CD8-positive, alpha-beta memory T cell (primary cell): ENCODE measurements at regions not wholly inside any gene's neighbourhood (a gene's known extent, or its start where the extent isn't known, plus 50 kb on each side); places are given as distances from the start of the nearest gene placed in this dataset.

Experiments used
- CTCF ChIA-PET: fragments of 350-600 bp; sonication (Branson Sonifier 250); formaldehyde crosslinking; loops from one replicate; lab custom pipeline; 2021; ENCODE audit warnings: antibody characterized with exemption; lab: Charles Lee
- POLR2A ChIA-PET: fragments of 350-600 bp; sonication (Branson Sonifier 250); formaldehyde crosslinking; loops from one replicate; lab custom pipeline; 2021; ENCODE audit warnings: antibody characterized with exemption; lab: Charles Lee
- DNase-seq, 5 donors: peaks; one replicate each; pipeline versions ENCODE4 v3.0.0 to v3.0.0-alpha.2; 2020 to 2022; ENCODE audit warnings: mixed read lengths in 1 of 5
- H3K27ac ChIP-seq: one replicate; pipeline ENCODE4 v1.7.0; 2013; ENCODE audit warnings: low read depth, mild to moderate bottlenecking, low read length, moderate library complexity
- H3K27me3 ChIP-seq: 2 replicates; pipeline ENCODE4 v1.7.0; 2013; ENCODE audit warnings: low read length, mild to moderate bottlenecking; ENCODE audit not compliant: insufficient read depth, poor library complexity, severe bottlenecking
- H3K36me3 ChIP-seq: 2 replicates; pipeline ENCODE4 v1.7.0; 2013; ENCODE audit warnings: mild to moderate bottlenecking, low read length, moderate library complexity; ENCODE audit not compliant: insufficient read depth
- H3K4me1 ChIP-seq: 2 replicates; pipeline ENCODE4 v1.7.0; 2013; ENCODE audit warnings: mild to moderate bottlenecking, low read length, moderate library complexity; ENCODE audit not compliant: insufficient read depth
- H3K4me3 ChIP-seq: 2 replicates; pipeline ENCODE4 v1.7.0; 2013; ENCODE audit warnings: mild to moderate bottlenecking, low read length
- H3K9me3 ChIP-seq: 2 replicates; pipeline ENCODE4 v1.7.0; 2013; ENCODE audit warnings: mild to moderate bottlenecking, low read length
- H3K27ac Mint-ChIP-seq, 8 donors: one replicate each; pipeline ENCODE4 v1.8.0; 2020 to 2021; ENCODE audit warnings: mixed read lengths in 8 of 8, mild to moderate bottlenecking in 6 of 8, inconsistent platforms in 3 of 8, moderate library complexity in 3 of 8
- H3K27me3 Mint-ChIP-seq, 2 donors: one replicate each; pipeline ENCODE4 v1.8.0; 2020 to 2021; ENCODE audit warnings: mixed read lengths in 2 of 2, mild to moderate bottlenecking in 1 of 2, moderate library complexity in 1 of 2
- H3K36me3 Mint-ChIP-seq, 3 donors: one replicate each; pipeline ENCODE4 v1.8.0; 2020 to 2021; ENCODE audit warnings: mixed read lengths in 3 of 3, inconsistent platforms in 1 of 3, mild to moderate bottlenecking in 1 of 3
- H3K4me1 Mint-ChIP-seq, 3 donors: one replicate each; pipeline ENCODE4 v1.8.0; 2020 to 2021; ENCODE audit warnings: mixed read lengths in 3 of 3, inconsistent platforms in 1 of 3, mild to moderate bottlenecking in 1 of 3
- H3K4me3 Mint-ChIP-seq, 7 donors: one replicate each; pipeline ENCODE4 v1.8.0; 2020 to 2021; ENCODE audit warnings: mixed read lengths in 7 of 7, mild to moderate bottlenecking in 6 of 7, moderate library complexity in 4 of 7, inconsistent platforms in 2 of 7
- H3K9me3 Mint-ChIP-seq, 5 donors: one replicate each; pipeline ENCODE4 v1.8.0; 2020 to 2022; ENCODE audit warnings: mixed read lengths in 5 of 5, mild to moderate bottlenecking in 3 of 5, moderate library complexity in 2 of 5, inconsistent platforms in 1 of 5

DNA sequence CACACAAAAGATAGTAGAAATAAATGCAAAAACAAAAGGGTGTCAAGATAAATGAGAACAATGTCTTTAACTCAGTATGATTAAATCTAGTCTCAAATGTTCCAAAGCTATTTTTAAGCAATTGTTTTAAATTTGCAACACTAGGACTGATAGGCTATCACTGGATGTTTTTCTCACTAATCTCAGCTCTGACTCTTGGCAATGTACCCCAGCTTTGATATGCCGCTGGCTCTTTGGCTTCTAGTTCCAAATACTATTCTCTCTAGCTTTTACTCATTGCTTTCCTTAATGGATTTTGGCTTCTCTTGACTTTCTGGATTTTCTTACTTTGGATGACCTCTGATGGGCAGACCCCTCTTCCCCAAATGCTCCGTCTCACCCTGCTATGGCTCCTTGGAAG is 116.0 kb upstream of the SLC35B3 start:
- POLR2A ChIA-PET: no interaction called here
- Mint-ChIP-seq H3K4me1 (no peaks in the 10 kb centered on the region), H3K4me3 (no peak overlapping the region), H3K36me3 (no peaks in the 10 kb centered on the region), H3K27me3 (peaks cover 0 to 2% of the 10 kb centered on the region in 2 donors), H3K9me3 (peaks cover 0 to 5% (median 3%) of the 10 kb centered on the region in 5 donors), H3K27ac (no peak overlapping the region)
- no peaks in the 10 kb centered on the region for H3K36me3 ChIP-seq
- no peaks in the 10 kb centered on the region for H3K27me3 ChIP-seq
- CTCF ChIA-PET: no interaction called here
- H3K4me1 ChIP-seq: no peaks in the 10 kb centered on the region
- no peaks in the 10 kb centered on the region for H3K9me3 ChIP-seq
- H3K27ac ChIP-seq: no peak overlapping the region
- no peak overlapping the region for H3K4me3 ChIP-seq
- no peak for DNase-seq

DNA sequence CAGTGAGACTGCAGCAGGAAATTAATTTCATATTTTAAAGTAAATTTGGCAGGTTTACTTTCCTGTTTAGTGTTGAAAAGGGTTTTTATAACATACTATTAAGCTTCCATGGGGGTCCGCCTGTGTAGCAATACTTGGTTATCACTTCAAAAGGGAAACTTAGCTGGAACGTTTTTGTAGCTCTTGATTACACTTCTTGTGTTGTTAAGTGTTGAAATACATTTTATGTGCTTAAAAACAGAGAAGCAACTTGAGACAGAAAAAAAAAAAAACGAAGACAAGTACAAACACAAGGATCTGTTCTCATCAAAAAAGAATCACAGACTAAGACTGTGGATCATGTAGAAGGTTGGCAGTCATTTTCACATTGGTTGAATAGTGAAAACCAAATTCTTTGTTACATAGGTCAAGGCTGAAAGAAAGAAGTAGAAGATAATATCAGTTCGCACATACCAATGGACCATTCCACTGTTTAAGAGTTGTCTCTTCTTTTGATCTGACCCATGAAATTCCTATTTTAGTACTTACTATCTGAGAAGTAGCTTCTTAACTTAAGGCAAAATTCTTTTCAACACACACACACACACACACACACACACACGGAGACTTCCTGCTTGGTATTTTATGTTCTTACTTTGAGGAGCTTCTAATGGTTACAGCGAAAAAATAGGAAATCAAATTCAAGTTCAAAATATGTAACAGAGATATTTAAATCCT is 113.9 kb upstream of the SLC35B3 start:
- no peak overlapping the region for H3K27ac ChIP-seq
- H3K9me3 Mint-ChIP-seq: peaks cover 0 to 7% (median 4%) of the 10 kb centered on the region in 5 donors
- no peak overlapping the region for H3K4me3 Mint-ChIP-seq
- no peak for DNase-seq
- no peaks in the 10 kb centered on the region for H3K4me1 ChIP-seq
- no peaks in the 10 kb centered on the region for H3K4me1 Mint-ChIP-seq
- POLR2A ChIA-PET: no interaction called here
- no peak overlapping the region for H3K27ac Mint-ChIP-seq
- no peaks in the 10 kb centered on the region for H3K27me3 ChIP-seq
- H3K9me3 ChIP-seq: no peaks in the 10 kb centered on the region
- no peaks in the 10 kb centered on the region for H3K36me3 ChIP-seq
- CTCF ChIA-PET: no interaction called here
- no peaks in the 10 kb centered on the region for H3K36me3 Mint-ChIP-seq
- H3K27me3 Mint-ChIP-seq: peaks cover 0 to 2% of the 10 kb centered on the region in 2 donors
- no peak overlapping the region for H3K4me3 ChIP-seq

DNA sequence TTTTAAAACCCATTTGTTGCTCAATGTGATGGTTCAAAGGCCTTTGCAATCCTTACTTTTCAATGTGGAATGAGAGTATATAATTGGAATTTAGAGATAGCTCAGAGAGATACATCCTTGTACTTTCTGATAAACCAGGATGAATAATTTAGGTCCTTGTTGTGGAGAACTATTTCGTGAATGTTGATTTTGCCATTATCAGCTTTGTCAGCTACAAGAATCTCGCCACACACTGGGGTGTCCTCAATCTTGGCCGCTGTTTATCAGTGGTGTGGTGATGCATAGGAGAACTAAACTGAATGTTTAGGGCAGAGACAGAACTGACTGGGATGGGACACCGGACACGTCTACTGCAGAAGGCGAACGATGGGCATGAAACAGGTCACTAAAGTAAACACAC is 111.2 kb upstream of the SLC35B3 start:
- CTCF ChIA-PET: no interaction called here
- no peaks in the 10 kb centered on the region for H3K36me3 ChIP-seq
- H3K4me1 Mint-ChIP-seq: no peaks in the 10 kb centered on the region
- H3K4me1 ChIP-seq: no peaks in the 10 kb centered on the region
- H3K9me3 Mint-ChIP-seq: peaks cover 0 to 7% (median 2%) of the 10 kb centered on the region in 5 donors
- DNase-seq: no peak
- H3K36me3 Mint-ChIP-seq: no peaks in the 10 kb centered on the region
- H3K27ac Mint-ChIP-seq: no peak overlapping the region
- H3K9me3 ChIP-seq: no peaks in the 10 kb centered on the region
- no peak overlapping the region for H3K4me3 Mint-ChIP-seq
- H3K27ac ChIP-seq: no peak overlapping the region
- peaks cover 0 to 2% of the 10 kb centered on the region in 2 donors for H3K27me3 Mint-ChIP-seq
- POLR2A ChIA-PET: no interaction called here
- no peaks in the 10 kb centered on the region for H3K27me3 ChIP-seq
- no peak overlapping the region for H3K4me3 ChIP-seq

DNA sequence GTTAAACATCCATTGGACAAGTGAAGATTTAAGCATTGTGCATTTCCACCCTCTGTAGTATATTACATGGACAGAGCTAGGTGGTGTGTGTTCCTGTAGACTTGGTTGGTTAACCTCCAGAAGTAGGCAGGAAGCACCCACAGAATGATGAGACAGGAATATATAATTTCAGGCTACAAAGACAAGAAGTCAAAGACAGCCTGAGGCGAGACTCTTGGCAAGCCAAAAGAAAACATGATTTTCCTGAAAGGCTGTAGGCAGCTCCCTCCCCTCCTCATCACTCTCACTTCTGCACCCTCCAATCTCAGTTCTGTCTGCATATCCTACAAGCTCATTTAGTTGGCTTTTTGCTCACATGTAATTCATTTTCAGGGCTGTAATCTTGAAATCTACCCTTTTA is 110.0 kb upstream of the SLC35B3 start:
- H3K36me3 ChIP-seq: no peaks in the 10 kb centered on the region
- H3K27ac ChIP-seq: no peak overlapping the region
- H3K4me1 Mint-ChIP-seq: no peaks in the 10 kb centered on the region
- H3K27ac Mint-ChIP-seq: no peak overlapping the region
- H3K27me3 Mint-ChIP-seq: peaks cover 0 to 2% of the 10 kb centered on the region in 2 donors
- no peaks in the 10 kb centered on the region for H3K4me1 ChIP-seq
- H3K9me3 Mint-ChIP-seq: peaks cover 2 to 14% (median 9%) of the 10 kb centered on the region in 5 donors
- H3K9me3 ChIP-seq: peaks cover 4% of the 10 kb centered on the region
- ChIA-PET CTCF (no interaction called here), POLR2A (no interaction called here)
- no peaks in the 10 kb centered on the region for H3K27me3 ChIP-seq
- H3K4me3 ChIP-seq: no peak overlapping the region
- DNase-seq: no peak
- H3K4me3 Mint-ChIP-seq: no peak overlapping the region
- no peaks in the 10 kb centered on the region for H3K36me3 Mint-ChIP-seq

DNA sequence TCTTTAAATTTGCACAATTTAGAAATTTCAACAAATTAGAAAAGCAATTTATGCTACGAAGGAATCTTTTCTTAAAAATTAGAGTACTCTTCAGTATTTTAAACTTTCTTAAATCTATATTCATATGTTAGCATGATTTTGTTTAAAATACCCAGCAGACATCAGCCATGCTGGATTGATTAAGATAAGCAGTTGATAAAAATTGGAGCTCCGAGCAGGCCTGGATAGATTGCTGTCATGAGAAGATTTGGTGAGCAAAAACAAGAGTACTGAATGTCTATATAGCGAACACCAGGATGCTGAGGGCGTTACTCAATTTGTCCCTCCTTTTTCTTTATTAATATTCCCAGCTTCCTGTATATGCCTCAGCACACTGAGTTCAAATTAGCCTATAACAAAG is 108.4 kb upstream of the SLC35B3 start:
- H3K36me3 ChIP-seq: no peaks in the 10 kb centered on the region
- Mint-ChIP-seq H3K36me3 (no peaks in the 10 kb centered on the region), H3K4me3 (no peak overlapping the region), H3K4me1 (no peaks in the 10 kb centered on the region), H3K27me3 (no peaks in the 10 kb centered on the region), H3K27ac (no peak overlapping the region), H3K9me3 (peaks cover 7 to 26% (median 18%) of the 10 kb centered on the region in 5 donors)
- H3K27ac ChIP-seq: no peak overlapping the region
- CTCF ChIA-PET: no interaction called here
- no peaks in the 10 kb centered on the region for H3K4me1 ChIP-seq
- POLR2A ChIA-PET: no interaction called here
- H3K4me3 ChIP-seq: no peak overlapping the region
- no peak for DNase-seq
- H3K27me3 ChIP-seq: no peaks in the 10 kb centered on the region
- H3K9me3 ChIP-seq: peaks cover 7% of the 10 kb centered on the region

DNA sequence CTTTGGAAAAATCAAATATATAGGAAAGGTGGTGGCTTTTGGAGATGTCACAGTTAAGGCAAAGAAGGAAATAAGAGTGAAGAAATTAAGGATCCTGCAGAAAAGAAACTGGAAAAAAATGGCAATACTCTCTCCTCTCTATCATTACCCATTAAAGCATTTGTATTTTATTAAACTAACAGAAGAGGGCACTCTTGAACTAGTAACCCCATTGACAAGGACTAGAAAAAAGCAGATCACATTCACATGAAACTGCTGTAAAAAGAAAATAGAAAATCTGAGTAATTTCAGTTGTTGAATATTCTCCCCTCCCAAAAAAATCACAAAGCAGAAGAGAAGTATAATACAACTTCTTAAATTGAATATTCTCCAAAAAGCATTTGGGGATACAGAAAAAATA is 104.1 kb upstream of the SLC35B3 start:
- H3K4me3 Mint-ChIP-seq: no peak overlapping the region
- no peak overlapping the region for H3K4me3 ChIP-seq
- peaks cover 0 to 1% of the 10 kb centered on the region in 2 donors for H3K27me3 Mint-ChIP-seq
- H3K9me3 Mint-ChIP-seq: peaks cover 20 to 30% (median 24%) of the 10 kb centered on the region in 5 donors
- H3K27me3 ChIP-seq: no peaks in the 10 kb centered on the region
- H3K36me3 Mint-ChIP-seq: no peaks in the 10 kb centered on the region
- CTCF ChIA-PET: no interaction called here
- H3K9me3 ChIP-seq: peaks cover 7% of the 10 kb centered on the region
- H3K27ac Mint-ChIP-seq: no peak overlapping the region
- H3K36me3 ChIP-seq: no peaks in the 10 kb centered on the region
- no peaks in the 10 kb centered on the region for H3K4me1 Mint-ChIP-seq
- DNase-seq: no peak
- H3K4me1 ChIP-seq: no peaks in the 10 kb centered on the region
- POLR2A ChIA-PET: no interaction called here
- no peak overlapping the region for H3K27ac ChIP-seq

DNA sequence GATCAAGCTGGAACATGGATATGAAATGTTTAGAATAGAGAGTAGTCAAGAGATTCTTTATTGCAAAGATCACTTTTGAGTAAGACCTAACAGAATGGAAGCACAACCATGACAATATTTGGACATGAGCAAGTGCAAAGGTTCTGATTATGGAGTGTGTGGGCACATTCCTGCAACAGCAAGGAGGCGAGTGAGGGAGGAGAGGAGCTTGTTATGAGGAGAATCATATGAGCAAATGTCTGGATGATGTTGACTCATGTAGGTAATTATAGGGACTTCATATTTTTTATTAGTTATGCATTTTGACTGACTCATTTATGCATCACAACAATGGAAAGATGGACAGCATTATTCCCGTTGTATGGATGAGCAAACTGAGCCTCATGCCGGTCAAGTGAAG is 100.8 kb upstream of the SLC35B3 start:
- no peaks in the 10 kb centered on the region for H3K4me1 ChIP-seq
- peaks cover 7% of the 10 kb centered on the region for H3K9me3 ChIP-seq
- ChIA-PET CTCF (no interaction called here), POLR2A (no interaction called here)
- no peak overlapping the region for H3K4me3 ChIP-seq
- Mint-ChIP-seq H3K4me3 (no peak overlapping the region), H3K4me1 (no peaks in the 10 kb centered on the region), H3K27me3 (peaks cover 0 to 1% of the 10 kb centered on the region in 2 donors), H3K9me3 (peaks cover 18 to 33% (median 24%) of the 10 kb centered on the region in 5 donors), H3K27ac (no peak overlapping the region), H3K36me3 (no peaks in the 10 kb centered on the region)
- no peak for DNase-seq
- H3K27me3 ChIP-seq: no peaks in the 10 kb centered on the region
- no peaks in the 10 kb centered on the region for H3K36me3 ChIP-seq
- H3K27ac ChIP-seq: no peak overlapping the region

DNA sequence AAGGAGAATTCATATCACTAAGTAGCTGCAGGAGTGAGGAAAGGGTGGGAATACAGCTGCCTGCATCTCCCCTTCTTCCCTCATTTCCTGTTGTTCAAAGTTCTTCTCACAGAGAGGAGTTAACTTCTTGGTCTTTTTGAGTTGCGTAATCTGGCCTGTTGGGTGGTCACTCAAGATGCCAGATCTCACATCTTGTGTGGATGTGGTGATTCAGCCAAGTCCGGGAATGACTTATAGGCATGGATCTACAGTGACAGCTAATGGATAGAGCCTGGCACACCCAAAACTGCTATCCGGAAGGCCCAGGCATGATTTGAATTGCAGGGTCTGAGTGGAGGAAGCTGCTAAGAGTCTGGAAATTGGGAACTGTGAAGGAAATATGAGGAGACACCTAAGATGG is 100.2 kb upstream of the SLC35B3 start:
- Histone ChIP-seq H3K27me3 (no peaks in the 10 kb centered on the region), H3K4me1 (no peaks in the 10 kb centered on the region), H3K27ac (no peak overlapping the region), H3K4me3 (no peak overlapping the region), H3K36me3 (no peaks in the 10 kb centered on the region), H3K9me3 (peaks cover 5% of the 10 kb centered on the region)
- Mint-ChIP-seq H3K4me3 (no peak overlapping the region), H3K9me3 (peaks cover 13 to 33% (median 19%) of the 10 kb centered on the region in 5 donors), H3K4me1 (no peaks in the 10 kb centered on the region), H3K27me3 (peaks cover 0 to 1% of the 10 kb centered on the region in 2 donors), H3K27ac (no peak overlapping the region), H3K36me3 (no peaks in the 10 kb centered on the region)
- ChIA-PET POLR2A (no interaction called here), CTCF (no interaction called here)
- no peak for DNase-seq
